Epidermal melanocyte (primary cell): ENCODE measurements at regions not wholly inside any gene's neighbourhood (a gene's known extent, or its start where the extent isn't known, plus 50 kb on each side); places are given as distances from the start of the nearest gene placed in this dataset.

ENCODE experiments used
- DNase-seq: peaks from one replicate; pipeline ENCODE4 v3.0.0; 2011; ENCODE audit warnings: low spot score; ENCODE audit not compliant: insufficient read length

DNA sequence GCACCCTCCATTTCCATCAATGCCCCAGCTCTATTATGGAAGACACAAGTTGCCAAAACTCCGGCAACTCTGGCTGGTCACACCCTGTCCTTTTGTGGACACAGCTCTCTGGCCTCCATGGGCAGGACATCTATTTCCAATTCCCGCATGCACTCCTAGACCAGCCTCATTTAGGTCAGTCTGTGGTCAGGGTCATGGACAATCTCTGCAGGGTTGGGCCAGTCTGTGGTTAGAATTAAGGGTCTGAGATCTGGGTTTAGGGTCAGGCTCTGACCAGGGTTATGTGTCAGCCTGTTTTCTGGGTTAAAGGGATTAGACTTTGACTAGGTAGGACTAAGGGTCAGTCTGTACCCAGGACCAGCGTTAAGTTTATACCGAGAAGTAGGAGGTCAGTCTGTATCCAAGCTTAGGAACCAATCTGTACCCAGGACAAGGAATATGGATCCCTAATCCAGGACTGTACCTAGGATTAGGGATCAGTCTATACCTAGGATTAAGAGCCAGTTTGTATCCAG, 82.4 kb downstream of the VEGFA start:
- DNase-seq = no peak

DNA sequence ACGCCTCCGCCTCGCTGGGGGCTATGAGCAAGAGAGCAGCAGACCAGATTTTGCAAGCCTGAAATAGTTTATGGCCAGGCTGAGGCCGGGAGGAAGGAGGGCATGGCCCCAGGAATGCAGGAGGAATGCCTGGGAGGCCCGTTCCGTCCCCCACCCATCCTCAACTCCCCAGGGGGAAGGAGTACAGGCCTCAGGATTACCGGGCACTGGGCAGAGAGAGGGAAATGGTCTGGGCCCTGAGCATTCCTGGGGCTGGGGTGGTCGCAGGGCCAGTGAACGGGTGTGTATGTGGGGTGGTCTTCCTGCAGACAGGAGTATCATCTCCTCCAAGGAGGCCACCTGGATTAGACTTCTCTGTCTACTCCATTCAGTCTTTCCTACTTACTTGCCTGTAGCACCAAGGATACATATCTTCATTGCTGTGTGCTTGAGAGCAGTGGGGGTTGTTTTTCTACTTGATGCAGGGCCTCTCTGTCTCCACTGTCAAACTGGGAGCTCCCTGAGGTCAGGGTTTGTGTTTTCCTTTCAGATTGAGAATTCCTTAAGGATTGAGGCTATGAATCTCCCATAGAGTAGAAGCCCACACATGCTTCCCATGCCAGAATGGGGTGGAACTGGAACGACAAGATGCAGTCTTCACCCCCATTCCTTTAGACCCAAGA, 81.3 kb downstream of the VEGFA start:
- peak; percentile 70 for DNase-seq

- no peak for DNase-seq
These were observed 80.5 kb downstream of the VEGFA start for GRCh38 chr6:43850314-43851203.

DNA sequence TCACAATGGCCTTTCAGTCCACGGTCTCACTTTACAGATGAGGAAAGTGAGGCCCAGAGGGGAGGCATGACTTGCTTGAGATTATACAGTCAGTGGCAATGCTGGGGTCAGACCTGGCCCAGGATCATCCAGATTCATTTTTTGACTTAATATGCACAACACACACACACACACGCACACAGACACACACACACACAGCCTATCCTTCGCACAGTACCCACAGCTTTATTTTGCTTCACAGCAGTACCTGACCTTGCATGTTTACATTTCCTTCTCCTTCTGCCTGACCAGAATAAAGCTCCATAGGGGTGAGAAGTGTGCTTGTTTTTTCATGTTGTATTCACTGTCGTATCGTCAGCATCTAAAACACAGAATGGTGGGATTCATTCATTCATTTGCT, 79.8 kb downstream of the VEGFA start:
- no peak for DNase-seq

DNA sequence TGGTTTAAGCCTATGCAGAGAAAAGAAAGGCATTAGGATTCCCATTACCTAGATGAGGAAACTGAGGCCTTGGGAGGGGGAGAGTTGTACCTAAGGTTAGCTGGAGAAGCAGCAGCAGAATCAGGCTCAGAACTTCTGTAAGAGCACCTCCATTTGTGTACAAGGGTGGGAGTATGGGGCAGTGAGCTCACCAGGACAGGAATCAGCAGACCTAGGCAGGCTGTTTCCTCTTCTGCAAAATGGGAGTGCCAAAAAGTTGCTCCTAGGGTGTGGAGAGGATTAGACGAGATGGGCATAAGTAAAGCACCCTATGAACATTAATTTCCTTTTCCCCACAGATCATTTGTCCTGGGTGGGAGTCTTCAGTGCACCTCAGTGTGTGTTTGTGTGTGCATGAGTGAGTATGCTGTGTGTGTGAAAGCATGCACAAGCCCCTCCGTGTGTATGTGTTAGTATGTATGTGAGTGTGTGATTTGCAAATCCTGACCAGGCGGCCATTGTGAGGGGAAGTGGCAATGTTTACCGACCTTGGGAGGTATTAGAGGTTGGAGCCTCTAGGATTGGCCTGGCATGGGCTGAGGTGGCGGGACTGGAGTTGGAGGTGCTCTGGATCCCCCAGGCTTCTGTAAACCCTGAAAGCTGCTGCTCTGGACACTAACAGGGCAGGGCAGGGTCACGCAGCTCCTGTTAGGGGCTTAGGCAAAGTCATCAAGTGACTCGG, 78.8 kb downstream of the VEGFA start:
- no peak for DNase-seq

- no peak for DNase-seq
These were observed 78.0 kb downstream of the VEGFA start for GRCh38 chr6:43847741-43848630.

GRCh38 chr6:43846556-43846955, 76.5 kb downstream of the VEGFA start:
- no peak for DNase-seq

- DNase-seq = no peak
These were observed 75.6 kb downstream of the VEGFA start for GRCh38 chr6:43845646-43846045.

- DNase-seq = no peak
These were observed 73.7 kb downstream of the VEGFA start for GRCh38 chr6:43843669-43844171.

GRCh38 chr6:43843097-43843645, 73.2 kb downstream of the VEGFA start:
- no peak for DNase-seq

DNA sequence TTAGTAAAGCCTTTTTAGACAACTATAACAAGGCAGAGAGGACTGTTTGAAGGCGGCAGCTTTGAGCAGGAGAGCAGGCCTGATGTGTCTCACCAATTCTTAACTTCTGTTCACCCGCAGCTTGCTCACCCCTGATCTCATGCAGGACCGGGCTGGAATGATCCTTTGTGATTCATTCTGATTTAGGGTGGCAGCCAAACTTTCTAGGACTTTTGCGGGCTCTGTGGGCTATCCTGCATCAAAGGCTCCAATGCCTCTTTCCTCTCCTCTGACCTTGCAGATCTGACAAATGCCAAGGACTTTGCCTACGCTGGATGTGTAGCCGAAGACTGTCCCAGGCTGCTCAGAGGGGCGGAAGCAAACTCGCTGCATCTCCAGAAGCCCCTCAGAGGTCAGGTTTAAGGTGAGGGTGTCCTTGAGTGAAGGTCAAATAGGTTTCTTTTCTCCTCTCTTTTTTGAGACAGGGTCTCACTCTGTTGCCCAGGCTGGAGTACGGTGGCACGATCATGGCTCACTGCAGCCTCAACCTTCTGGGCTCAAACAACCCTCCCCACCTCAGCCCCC, 72.3 kb downstream of the VEGFA start:
- DNase-seq = no peak

GRCh38 chr6:43840490-43841218, 70.6 kb downstream of the VEGFA start:
- DNase-seq = no peak

GRCh38 chr6:43838276-43839036, 68.4 kb downstream of the VEGFA start:
- no peak for DNase-seq

DNA sequence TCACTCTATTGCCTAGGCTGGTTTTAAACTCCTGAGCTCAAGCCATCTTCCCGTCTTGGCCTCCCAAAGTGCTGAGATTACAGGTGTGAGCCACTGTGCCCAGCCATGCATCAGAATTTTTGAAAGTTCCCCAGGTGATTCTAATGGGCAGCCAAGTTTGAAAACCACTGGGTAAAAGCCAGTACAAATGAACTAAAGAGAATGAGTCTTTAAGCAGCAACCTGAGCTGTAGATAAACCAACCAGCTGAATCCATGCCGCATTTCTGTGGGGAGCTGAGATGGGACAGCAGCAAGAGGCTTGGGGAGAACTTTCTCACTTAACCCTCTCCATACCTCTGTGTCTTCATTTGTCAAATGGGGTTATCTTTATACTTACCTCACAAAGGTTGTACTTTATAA, 67.5 kb downstream of the VEGFA start:
- no peak for DNase-seq

DNA sequence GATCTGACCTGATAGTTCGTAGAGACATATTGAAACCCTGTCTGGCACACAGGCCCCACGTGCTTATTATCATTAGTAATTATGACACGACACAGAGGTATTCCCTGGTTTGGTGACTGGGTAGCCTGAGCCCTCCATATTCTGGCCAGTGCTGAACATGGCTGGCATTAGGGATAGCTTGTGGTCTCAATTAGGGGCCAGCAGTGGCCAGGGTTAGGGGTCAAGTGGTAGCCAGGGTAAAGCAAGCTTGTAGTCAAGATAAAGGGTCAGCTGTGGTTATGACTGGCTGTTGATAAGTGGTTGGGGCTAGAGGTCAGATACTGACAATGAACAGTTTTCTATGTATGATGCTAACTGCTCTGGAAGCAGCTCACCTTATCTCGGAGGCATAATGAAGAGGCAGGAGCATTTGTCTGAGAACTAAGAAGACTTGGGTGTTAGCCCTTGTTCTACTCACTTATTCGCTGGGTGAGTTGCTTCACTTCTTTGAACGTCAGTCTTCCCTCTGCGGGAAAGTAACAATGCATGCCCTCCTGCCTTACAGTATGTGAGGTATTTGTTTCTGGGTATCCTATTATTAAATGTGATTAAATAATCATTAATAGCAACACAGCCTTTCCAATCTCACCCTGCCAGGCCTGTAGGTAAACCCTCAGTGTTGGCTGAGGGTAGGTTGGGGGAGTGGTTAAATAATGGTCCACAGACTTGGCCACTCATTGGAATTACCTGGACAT, 66.7 kb downstream of the VEGFA start:
- DNase-seq = no peak
